CD4-positive, alpha-beta T cell treated with Interleukin-17A for 1 hour (primary cell): ENCODE measurements at regions not wholly inside any gene's neighbourhood (a gene's known extent, or its start where the extent isn't known, plus 50 kb on each side); places are given as distances from the start of the nearest gene placed in this dataset.
A peak's percentile ranks its signal among the peaks of the same experiment; 100 is the strongest.

Experiments used
- DNase-seq: peaks from one replicate; pipeline ENCODE4 v3.0.0-alpha.2; 2020

GRCh38 chr10:31081937-31082840, 50.5 kb upstream of the ZNF438 start:
- DNase-seq: no peak

- DNase-seq: peak; percentile 66
These were observed 52.1 kb upstream of the ZNF438 start for GRCh38 chr10:31083765-31084184.

GRCh38 chr10:31087011-31087410, 55.3 kb upstream of the ZNF438 start:
- DNase-seq: no peak

GRCh38 chr10:31087851-31088250, 56.2 kb upstream of the ZNF438 start:
- DNase-seq: no peak

GRCh38 chr10:31090894-31091607, 59.4 kb upstream of the ZNF438 start:
- DNase-seq: no peak

GRCh38 chr10:31095677-31096560, 64.3 kb upstream of the ZNF438 start:
- DNase-seq: no peak

GRCh38 chr10:31098046-31098445, 66.4 kb upstream of the ZNF438 start:
- no peak for DNase-seq

- no peak for DNase-seq
These were observed 67.4 kb upstream of the ZNF438 start for GRCh38 chr10:31099094-31099493.

GRCh38 chr10:31099664-31100063, 68.0 kb upstream of the ZNF438 start:
- no peak for DNase-seq

- no peak for DNase-seq
These were observed 68.5 kb upstream of the ZNF438 start for GRCh38 chr10:31100115-31100601.

GRCh38 chr10:31100662-31101061, 69.0 kb upstream of the ZNF438 start:
- DNase-seq: no peak

- DNase-seq: peak; percentile 7
These were observed 69.5 kb upstream of the ZNF438 start for GRCh38 chr10:31101123-31101522.

GRCh38 chr10:31102421-31102820, 70.8 kb upstream of the ZNF438 start:
- DNase-seq: no peak

GRCh38 chr10:31103112-31103511, 71.4 kb upstream of the ZNF438 start:
- DNase-seq: no peak

- DNase-seq: no peak
These were observed 81.3 kb upstream of the ZNF438 start for GRCh38 chr10:31112961-31113360.

GRCh38 chr10:31116226-31116625, 84.6 kb upstream of the ZNF438 start:
- no peak for DNase-seq

GRCh38 chr10:31118556-31118955, 86.9 kb upstream of the ZNF438 start:
- no peak for DNase-seq

- no peak for DNase-seq
These were observed 88.7 kb upstream of the ZNF438 start for GRCh38 chr10:31120392-31120791.

GRCh38 chr10:31120961-31121685, 89.5 kb upstream of the ZNF438 start:
- no peak for DNase-seq

- DNase-seq: no peak
These were observed 90.3 kb upstream of the ZNF438 start for GRCh38 chr10:31121757-31122577.

- no peak for DNase-seq
These were observed 92.3 kb upstream of the ZNF438 start for GRCh38 chr10:31123946-31124345.
